ENCODE measurements at regions not wholly inside any gene's neighbourhood (a gene's known extent, or its start where the extent isn't known, plus 50 kb on each side); places are given as distances from the start of the nearest gene placed in this dataset.
"Not testable (repeated sequence)": the region's sequence is repeated elsewhere in the genome, so short reads cannot be mapped to it uniquely, and the experiment has no call there.

DNA sequence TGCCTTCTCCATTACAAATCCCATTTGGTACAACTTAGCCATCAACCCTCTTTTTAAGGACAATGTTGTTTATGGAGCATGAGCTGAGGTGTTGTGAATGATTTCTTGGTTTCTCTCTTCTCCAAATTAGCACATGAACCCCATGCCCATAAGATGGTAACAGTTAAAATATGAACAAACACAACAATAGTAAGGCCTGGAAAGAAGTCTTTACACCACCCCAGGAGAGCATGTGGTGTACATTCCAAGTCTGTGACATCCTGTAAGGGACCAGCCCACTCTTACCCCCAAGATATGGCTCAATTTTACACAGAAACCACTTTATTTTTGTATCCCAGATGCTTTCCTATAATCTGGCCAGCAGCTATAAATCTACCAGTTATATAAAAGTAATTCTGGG lies 226.1 kb downstream of the COX18 start:
- in situ Hi-C loops (cut with HindIII; ENCODE audit: low pct_unique_long_range_greater_than_20kb, low sequenced_read_pairs): no loop called here
- TF ChIP-seq JUND (IDR thresholded peaks at IDR 0.05; ENCODE audit: low read depth): no peak
- no peak for DNase-seq (ENCODE audit: low read depth in 1 of 2, low spot score in 1 of 2)

- DNase-seq (ENCODE audit: low read depth in 1 of 2, low spot score in 1 of 2): no peak
- TF ChIP-seq JUND (IDR thresholded peaks at IDR 0.05; ENCODE audit: low read depth): no peak
- in situ Hi-C loops (cut with HindIII; ENCODE audit: low pct_unique_long_range_greater_than_20kb, low sequenced_read_pairs): no loop called here
Observed at GRCh38 chr4:72842323-72842722, 227.2 kb downstream of the COX18 start.

DNA sequence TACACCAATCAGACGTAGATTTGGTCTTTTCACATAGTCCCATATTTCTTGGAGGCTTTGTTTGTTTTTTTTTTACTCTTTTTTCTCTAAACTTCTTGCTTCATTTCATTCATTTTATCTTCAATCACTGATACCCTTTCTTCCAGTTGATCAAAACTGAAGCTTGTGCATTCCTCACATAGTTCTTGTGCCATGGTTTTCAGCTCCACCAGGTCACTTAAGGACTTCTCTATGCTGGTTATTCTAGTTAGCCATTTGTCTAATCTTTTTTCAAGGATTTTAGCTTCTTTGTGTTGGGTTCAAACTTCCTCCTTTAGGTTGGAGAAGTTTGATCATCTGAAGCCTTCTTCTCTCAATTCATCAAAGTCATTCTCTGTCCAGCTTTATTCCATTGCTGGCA lies 229.3 kb downstream of the COX18 start:
- DNase-seq (ENCODE audit: low read depth in 1 of 2, low spot score in 1 of 2); in situ Hi-C loops (cut with HindIII; ENCODE audit: low pct_unique_long_range_greater_than_20kb, low sequenced_read_pairs): not testable (repeated sequence)

DNA sequence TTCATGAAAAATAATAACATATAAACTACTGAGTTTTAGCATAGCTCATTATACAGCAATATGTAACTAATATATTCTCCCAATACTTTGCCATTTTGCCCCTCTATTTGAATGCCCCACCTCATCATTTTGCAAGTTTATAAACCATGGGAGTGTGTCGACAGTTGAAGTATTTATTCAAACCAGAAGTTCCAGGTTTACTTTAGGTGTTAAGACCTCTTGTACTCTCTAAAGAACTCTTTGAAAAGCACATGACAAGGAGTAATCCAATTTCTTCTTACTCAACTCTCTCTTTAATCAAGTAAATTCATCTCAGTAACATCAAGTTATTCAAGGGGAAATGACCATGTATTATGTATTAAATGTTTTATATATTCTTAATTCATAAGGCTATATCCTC lies 240.7 kb downstream of the COX18 start:
- in situ Hi-C loops (cut with HindIII; ENCODE audit: low pct_unique_long_range_greater_than_20kb, low sequenced_read_pairs): no loop called here
- no peak for TF ChIP-seq JUND (IDR thresholded peaks at IDR 0.05; ENCODE audit: low read depth)
- DNase-seq (ENCODE audit: low read depth in 1 of 2, low spot score in 1 of 2): no peak

GRCh38 chr4:72827968-72828367 lies 241.5 kb downstream of the COX18 start:
- no peak for DNase-seq (ENCODE audit: low read depth in 1 of 2, low spot score in 1 of 2)
- no peak for TF ChIP-seq JUND (IDR thresholded peaks at IDR 0.05; ENCODE audit: low read depth)
- in situ Hi-C loops (cut with HindIII; ENCODE audit: low pct_unique_long_range_greater_than_20kb, low sequenced_read_pairs): no loop called here

GRCh38 chr4:72820107-72820506 lies 249.4 kb downstream of the COX18 start:
- no peak for DNase-seq (ENCODE audit: low read depth in 1 of 2, low spot score in 1 of 2)
- in situ Hi-C loops (cut with HindIII; ENCODE audit: low pct_unique_long_range_greater_than_20kb, low sequenced_read_pairs): no loop called here
- TF ChIP-seq JUND (IDR thresholded peaks at IDR 0.05; ENCODE audit: low read depth): no peak

DNA sequence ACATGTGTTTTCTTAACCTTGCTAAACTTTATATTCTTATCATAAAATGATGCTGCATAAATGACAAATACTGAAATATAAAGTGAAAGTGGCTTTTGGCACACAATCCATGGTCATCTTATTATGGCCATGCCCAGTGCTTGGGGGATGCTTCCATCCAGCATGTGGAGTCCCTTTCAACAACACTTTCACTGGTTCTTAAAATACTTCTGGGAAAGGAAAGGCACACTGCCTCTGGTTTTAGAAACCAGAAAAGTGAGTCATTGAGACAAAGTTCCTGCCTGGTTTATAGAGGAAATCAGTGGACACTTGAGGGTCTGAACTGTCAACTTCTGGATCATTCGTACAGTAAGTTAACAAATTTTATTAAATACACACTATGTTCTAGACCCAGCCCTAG lies 248.0 kb upstream of the ADAMTS3 start:
- in situ Hi-C loops (cut with HindIII; ENCODE audit: low pct_unique_long_range_greater_than_20kb, low sequenced_read_pairs): no loop called here
- TF ChIP-seq JUND (IDR thresholded peaks at IDR 0.05; ENCODE audit: low read depth): no peak
- DNase-seq (ENCODE audit: low read depth in 1 of 2, low spot score in 1 of 2): no peak

- in situ Hi-C loops (cut with HindIII; ENCODE audit: low pct_unique_long_range_greater_than_20kb, low sequenced_read_pairs): no loop called here
- no peak for TF ChIP-seq JUND (IDR thresholded peaks at IDR 0.05; ENCODE audit: low read depth)
- DNase-seq (ENCODE audit: low read depth in 1 of 2, low spot score in 1 of 2): no peak
Observed at GRCh38 chr4:72814241-72814640, 245.2 kb upstream of the ADAMTS3 start.

- no peak for DNase-seq (ENCODE audit: low read depth in 1 of 2, low spot score in 1 of 2)
- in situ Hi-C loops (cut with HindIII; ENCODE audit: low pct_unique_long_range_greater_than_20kb, low sequenced_read_pairs): no loop called here
- TF ChIP-seq JUND (IDR thresholded peaks at IDR 0.05; ENCODE audit: low read depth): no peak
Observed at GRCh38 chr4:72809208-72809607, 240.2 kb upstream of the ADAMTS3 start.

DNA sequence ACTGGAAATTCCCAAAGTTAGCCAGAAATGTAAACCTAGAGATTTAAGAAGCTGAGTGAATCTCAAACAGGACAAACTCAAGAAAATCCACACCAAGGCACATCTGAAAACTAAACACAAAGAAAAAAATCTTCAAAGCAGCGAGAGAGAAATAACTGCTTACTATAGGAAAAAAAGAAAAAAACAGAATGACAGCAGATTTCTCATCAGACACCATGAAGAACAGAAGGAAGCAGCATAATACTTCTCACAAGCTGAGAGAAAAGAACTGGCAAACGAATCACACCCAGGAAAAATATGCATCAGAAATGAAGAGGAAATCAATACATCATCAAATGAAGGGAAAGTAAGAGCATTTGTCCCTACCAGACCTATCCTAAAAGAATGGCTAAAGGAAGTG lies 236.3 kb upstream of the ADAMTS3 start:
- no peak for TF ChIP-seq JUND (IDR thresholded peaks at IDR 0.05; ENCODE audit: low read depth)
- no peak for DNase-seq (ENCODE audit: low read depth in 1 of 2, low spot score in 1 of 2)
- in situ Hi-C loops (cut with HindIII; ENCODE audit: low pct_unique_long_range_greater_than_20kb, low sequenced_read_pairs): no loop called here

DNA sequence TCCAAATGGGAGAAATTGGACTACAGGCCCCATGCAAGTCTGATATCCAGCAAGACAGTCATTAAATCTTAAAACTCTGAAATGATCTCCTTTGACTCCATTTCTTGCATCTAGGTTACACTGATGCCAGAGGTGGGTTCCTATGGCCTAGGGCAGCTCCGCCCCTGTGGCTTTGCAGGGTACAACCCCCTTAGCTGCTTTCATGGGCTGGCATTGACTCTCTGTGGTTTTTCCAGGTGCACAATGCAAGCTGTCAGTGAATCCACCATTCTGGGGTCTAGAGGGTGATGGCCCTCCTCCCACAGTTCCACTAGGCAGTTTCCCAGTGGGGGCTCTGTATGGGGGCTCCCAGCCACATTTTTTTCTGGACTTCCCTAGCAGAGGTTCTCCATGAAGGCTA lies 228.5 kb upstream of the ADAMTS3 start:
- no peak for DNase-seq (ENCODE audit: low read depth in 1 of 2, low spot score in 1 of 2)
- in situ Hi-C loops (cut with HindIII; ENCODE audit: low pct_unique_long_range_greater_than_20kb, low sequenced_read_pairs): no loop called here
- no peak for TF ChIP-seq JUND (IDR thresholded peaks at IDR 0.05; ENCODE audit: low read depth)

DNA sequence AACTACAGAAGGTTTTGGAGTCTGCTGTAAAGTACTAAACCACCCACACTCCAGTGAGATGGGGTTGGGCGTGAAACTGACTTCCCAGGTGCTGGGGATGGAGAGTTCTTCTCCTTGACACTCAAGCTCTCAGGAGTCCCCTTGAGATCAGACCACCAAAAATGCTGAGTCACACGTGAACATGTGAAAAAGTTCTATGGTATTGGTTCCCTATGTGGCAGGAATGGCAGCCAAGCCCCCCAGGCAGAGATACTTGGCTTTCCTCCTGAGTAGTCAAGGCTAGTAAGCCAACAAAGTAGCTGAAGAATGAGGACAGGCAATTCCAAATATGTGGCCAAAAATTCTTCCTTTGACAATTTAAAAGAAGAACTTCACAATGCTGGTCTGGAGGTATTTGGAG lies 222.0 kb upstream of the ADAMTS3 start:
- in situ Hi-C loops (cut with HindIII; ENCODE audit: low pct_unique_long_range_greater_than_20kb, low sequenced_read_pairs): no loop called here
- no peak for DNase-seq (ENCODE audit: low read depth in 1 of 2, low spot score in 1 of 2)
- no peak for TF ChIP-seq JUND (IDR thresholded peaks at IDR 0.05; ENCODE audit: low read depth)

DNA sequence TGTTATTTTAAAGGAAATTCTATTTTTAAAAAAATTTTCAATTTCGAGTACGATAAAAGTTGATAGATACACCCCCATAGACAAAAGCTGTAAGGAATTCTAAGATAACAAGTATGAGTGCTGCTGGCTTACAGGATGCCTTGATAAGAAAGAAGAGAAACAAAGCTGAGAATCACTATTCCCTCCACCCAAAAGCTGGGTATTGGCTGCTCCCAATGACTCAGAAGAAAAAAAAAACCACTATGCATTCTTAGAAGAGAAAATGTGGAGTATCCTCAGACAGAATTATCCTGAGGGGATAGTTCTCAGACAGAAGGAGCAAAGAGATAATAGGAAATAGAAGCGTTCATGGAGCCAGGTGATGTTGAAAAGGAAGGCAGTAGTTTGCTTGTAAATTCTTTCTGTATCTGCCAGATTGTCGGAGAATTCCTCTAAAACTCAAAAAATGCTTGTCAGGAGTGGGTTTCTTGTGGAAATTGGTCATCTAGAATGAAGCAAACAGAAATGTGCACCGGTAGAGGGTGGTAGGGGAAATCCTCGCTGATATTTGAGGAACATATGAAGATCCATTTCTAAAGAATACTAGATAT lies 217.5 kb upstream of the ADAMTS3 start:
- no peak for TF ChIP-seq JUND (IDR thresholded peaks at IDR 0.05; ENCODE audit: low read depth)
- no peak for DNase-seq (ENCODE audit: low read depth in 1 of 2, low spot score in 1 of 2)
- in situ Hi-C loops (cut with HindIII; ENCODE audit: low pct_unique_long_range_greater_than_20kb, low sequenced_read_pairs): no loop called here

DNA sequence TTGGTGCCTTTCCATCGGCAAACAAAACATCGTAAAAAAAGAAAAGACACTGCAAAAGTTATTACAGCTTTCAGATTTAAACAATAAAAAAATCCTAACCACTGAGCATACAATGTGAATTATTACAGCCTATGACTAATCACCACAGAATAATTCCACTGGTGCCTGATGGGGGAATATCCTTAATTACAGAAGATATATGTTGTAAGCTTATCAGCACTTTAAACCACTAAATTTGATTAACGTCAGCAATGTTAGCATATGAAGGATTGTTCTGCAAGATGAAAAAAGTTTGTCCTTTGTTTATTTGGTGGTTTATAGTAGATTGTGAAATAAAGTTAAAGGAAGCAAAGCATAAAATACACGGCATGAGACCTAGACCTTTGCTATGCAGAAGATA lies 210.2 kb upstream of the ADAMTS3 start:
- no peak for DNase-seq (ENCODE audit: low read depth in 1 of 2, low spot score in 1 of 2)
- in situ Hi-C loops (cut with HindIII; ENCODE audit: low pct_unique_long_range_greater_than_20kb, low sequenced_read_pairs): no loop called here
- TF ChIP-seq JUND (IDR thresholded peaks at IDR 0.05; ENCODE audit: low read depth): no peak
